ENCODE measurements at regions not wholly inside any gene's neighbourhood (a gene's known extent, or its start where the extent isn't known, plus 50 kb on each side); places are given as distances from the start of the nearest gene placed in this dataset.

- Histone ChIP-seq H3F3A (replicated peaks; ENCODE audit: low read depth) (no peaks in the 10 kb centered on the region), H3K27me3 (ENCODE audit: insufficient read depth) (no peaks in the 10 kb centered on the region), H3K27ac (ENCODE audit: low read depth) (no peak overlapping the region), H3K9me2 (ENCODE audit: insufficient read depth) (no peaks in the 10 kb centered on the region), H3K36me3 (ENCODE audit: insufficient read depth) (no peaks in the 10 kb centered on the region), H3K79me2 (replicated peaks; ENCODE audit: insufficient read depth) (no peaks in the 10 kb centered on the region), H2AFZ (no peak overlapping the region), H3K4me1 (ENCODE audit: insufficient read depth) (no peaks in the 10 kb centered on the region), H3K4me3 (no peak overlapping the region), H4K20me1 (replicated peaks; ENCODE audit: insufficient read depth) (no peaks in the 10 kb centered on the region), H3K4me2 (no peak overlapping the region)
- peaks cover 16% of the 10 kb centered on the region; the same call in 2 of the 3 replicates for H3K9me3 Mint-ChIP-seq
- H3K27me3 Mint-ChIP-seq (ENCODE audit: insufficient read depth, low read depth, poor library complexity), result peaks cover 3% of the 10 kb centered on the region
- no peak overlapping the region for H3K27ac Mint-ChIP-seq
- H3K4me3 Mint-ChIP-seq, result no peak overlapping the region
- no peaks in the 10 kb centered on the region for H3K36me3 Mint-ChIP-seq (ENCODE audit: low read depth)
- ATAC-seq (no peak), DNase-seq (ENCODE audit: low spot score) (no peak)
- TF ChIP-seq STAT1 (IDR thresholded peaks at IDR 0.05; ENCODE audit: unreplicated experiment), result no peak
- no peak for TF ChIP-seq ZNF114 (CRISPR knock-in tag; IDR thresholded peaks at IDR 0.05)
- TF ChIP-seq ETS1 (IDR thresholded peaks at IDR 0.05), result no peak
- TF ChIP-seq CTCF (conservative IDR thresholded peaks at IDR 0.05; ENCODE audit: low read depth in 2 of 2), result no peak
- no peak for TF ChIP-seq CREB1 (CRISPR knock-in tag; IDR thresholded peaks at IDR 0.05; ENCODE audit: low read depth)
- H3K4me1 Mint-ChIP-seq, result no peaks in the 10 kb centered on the region; the same call in 2 of the 3 replicates
Measured at GRCh38 chr1:187168297-187168696, 339.5 kb downstream of the PLA2G4A start.

GRCh38 chr1:187185389-187185788, 356.6 kb downstream of the PLA2G4A start:
- H3K9me3 Mint-ChIP-seq, result peaks cover 9% of the 10 kb centered on the region; the same call in 1 of the 3 replicates
- Histone ChIP-seq H3K27ac (ENCODE audit: low read depth) (no peak overlapping the region), H2AFZ (peak overlapping the region; percentile 43; the same call in 1 of the 2 replicates), H3K36me3 (ENCODE audit: insufficient read depth) (no peaks in the 10 kb centered on the region), H3K4me2 (no peak overlapping the region), H3K4me1 (ENCODE audit: insufficient read depth) (no peaks in the 10 kb centered on the region), H3K9me2 (ENCODE audit: insufficient read depth) (no peaks in the 10 kb centered on the region), H4K20me1 (replicated peaks; ENCODE audit: insufficient read depth) (no peaks in the 10 kb centered on the region), H3K27me3 (ENCODE audit: insufficient read depth) (no peaks in the 10 kb centered on the region), H3K4me3 (no peak overlapping the region), H3F3A (replicated peaks; ENCODE audit: low read depth) (no peaks in the 10 kb centered on the region), H3K79me2 (replicated peaks; ENCODE audit: insufficient read depth) (no peaks in the 10 kb centered on the region)
- H3K27me3 Mint-ChIP-seq (ENCODE audit: insufficient read depth, low read depth, poor library complexity), result no peaks in the 10 kb centered on the region
- DNase-seq (ENCODE audit: low spot score) (peak; percentile 16), ATAC-seq (no peak)
- no peaks in the 10 kb centered on the region; the same call in 2 of the 3 replicates for H3K4me1 Mint-ChIP-seq
- no peak overlapping the region for H3K4me3 Mint-ChIP-seq
- H3K36me3 Mint-ChIP-seq (ENCODE audit: low read depth), result peaks cover 5% of the 10 kb centered on the region; the same call in 1 of the 3 replicates
- H3K27ac Mint-ChIP-seq, result no peak overlapping the region
- TF ChIP-seq JUNB (IDR thresholded peaks at IDR 0.05; ENCODE audit: unreplicated experiment) (no peak), ZNF462 (CRISPR knock-in tag; IDR thresholded peaks at IDR 0.05) (no peak), CTCF (conservative IDR thresholded peaks at IDR 0.05; ENCODE audit: low read depth in 2 of 2) (no peak; a peak in 1 of 4 replicates), NANOG (IDR thresholded peaks at IDR 0.05; ENCODE audit: borderline replicate concordance) (no peak), ZNF331 (CRISPR knock-in tag; IDR thresholded peaks at IDR 0.05; ENCODE audit: low read depth) (no peak), ZNF114 (CRISPR knock-in tag; IDR thresholded peaks at IDR 0.05) (no peak), CREB1 (CRISPR knock-in tag; IDR thresholded peaks at IDR 0.05; ENCODE audit: low read depth) (no peak), STAT1 (IDR thresholded peaks at IDR 0.05; ENCODE audit: unreplicated experiment) (no peak)

All from GM23338 (cell line).